ENCODE measurements at regions not wholly inside any gene's neighbourhood (a gene's known extent, or its start where the extent isn't known, plus 50 kb on each side); places are given as distances from the start of the nearest gene placed in this dataset.

DNA sequence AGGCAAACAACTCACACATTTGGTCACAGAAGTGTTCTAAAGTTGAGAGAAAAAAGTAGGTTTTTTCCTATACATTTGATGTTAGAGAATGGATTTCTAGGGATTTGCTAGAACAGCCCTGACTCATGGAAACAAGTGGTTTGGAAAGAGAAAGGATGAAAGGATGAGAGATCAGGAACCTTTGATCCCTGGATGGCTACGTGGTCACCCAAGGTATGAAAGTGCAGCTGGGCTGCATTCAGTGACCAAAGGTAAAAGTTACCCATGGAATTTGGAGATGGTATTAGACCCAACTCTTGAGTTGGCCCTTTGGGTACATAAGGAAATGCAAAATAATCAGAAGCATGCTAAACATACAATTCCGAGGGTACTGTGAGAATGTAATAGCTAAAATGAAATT is 61.3 kb upstream of the SPIN1 start:
- DNase-seq (ENCODE audit: low read depth), result no peak

DNA sequence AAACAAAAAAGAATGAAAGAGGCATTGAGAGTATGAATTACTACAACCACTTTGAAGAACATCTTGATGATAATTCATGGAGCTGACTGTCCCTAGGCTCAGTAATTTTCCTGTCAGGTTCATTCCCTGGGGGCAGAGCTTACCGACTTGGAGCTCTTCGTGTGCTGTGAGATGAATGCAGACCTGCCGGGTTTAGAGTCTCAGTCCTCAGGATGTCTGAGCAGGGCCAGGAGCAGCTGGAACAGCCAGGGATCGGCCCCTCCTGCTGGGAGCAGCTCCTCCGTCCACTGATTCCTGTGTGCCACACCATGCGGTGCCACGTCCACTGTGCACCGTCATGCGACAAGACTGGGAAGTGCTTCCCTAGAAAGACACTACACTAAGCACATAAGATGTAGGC is 62.2 kb upstream of the SPIN1 start:
- no peak for DNase-seq (ENCODE audit: low read depth)

DNA sequence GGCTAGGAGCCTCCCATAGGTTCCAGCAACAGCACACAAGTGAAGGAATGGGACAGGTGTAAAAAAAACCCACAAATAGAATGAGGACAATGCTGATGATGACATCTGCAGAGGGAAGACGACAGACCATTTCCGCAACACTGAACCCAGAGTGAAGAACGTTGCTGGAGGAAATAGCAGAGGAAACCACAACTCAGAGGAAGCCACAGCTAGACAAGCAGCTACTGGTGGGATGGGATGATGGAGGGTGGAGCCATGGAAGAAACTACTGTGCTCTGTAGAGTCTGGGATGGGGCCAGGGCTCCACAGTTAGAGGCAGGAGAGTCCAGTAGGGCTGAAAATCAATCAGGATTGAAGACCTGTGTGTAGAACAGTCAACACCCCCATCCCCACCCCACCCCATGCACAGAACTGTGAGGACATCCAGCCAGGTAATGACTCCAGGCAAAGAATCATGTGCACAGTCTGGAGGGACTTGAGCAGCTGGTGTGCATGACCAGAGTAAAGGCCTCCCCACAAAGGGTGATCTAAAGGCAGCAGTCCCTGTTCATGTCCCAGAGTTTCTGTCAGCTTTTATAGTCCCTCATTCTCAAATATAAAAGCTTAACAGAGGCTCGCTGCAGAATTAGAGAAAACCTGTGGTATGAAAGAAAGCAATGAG is 65.2 kb upstream of the SPIN1 start:
- peak; percentile 33 for DNase-seq (ENCODE audit: low read depth)

DNA sequence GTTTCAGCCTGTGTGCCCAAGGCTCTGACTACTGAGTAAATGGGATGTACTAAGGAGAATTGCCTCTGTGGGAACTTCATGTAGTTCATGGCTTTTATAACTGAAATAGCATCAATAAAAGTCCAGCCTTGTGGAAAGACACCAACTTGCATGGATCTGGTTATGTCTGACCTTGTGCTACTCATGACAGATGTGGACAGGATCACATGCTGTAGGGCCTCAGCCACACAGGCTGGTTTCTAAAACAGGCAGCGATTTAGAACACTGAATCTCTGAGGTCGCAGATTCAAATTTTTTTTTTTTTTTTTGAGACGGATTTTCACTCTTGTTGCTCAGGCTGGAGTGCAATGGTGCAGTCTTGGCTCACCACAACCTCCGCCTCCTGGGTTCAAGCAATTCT is 66.5 kb upstream of the SPIN1 start:
- DNase-seq (ENCODE audit: low read depth), result no peak

DNA sequence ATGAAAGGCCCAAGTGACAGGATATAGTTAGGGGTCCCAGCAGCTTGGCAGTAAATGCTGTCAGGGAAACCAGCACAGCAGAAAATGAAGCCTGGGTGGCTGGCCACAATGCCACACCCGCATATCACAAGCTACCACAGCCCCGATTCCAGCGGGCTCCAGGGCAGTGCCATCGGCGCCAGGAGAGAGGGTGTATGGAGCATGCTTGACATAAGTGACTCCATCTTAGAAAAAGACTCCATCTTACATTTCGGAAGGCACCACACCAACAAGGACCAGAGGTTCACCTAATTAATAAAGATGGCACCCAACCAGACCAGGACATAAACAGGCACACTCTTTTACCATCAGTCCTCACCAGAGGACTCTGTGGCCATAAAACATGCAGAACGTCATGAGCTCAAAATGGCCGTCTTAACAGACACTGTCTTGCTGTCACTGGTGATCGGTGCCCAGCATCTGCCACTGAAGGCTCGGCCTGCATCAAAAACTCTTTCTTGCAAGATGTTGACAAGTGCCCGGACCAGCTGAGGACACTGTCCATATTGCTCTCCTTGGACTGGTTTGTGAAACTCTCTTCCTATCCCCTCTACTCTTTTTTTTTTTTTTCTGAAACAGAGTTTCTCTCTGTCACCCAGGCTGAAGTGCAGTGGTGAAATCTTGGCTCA is 67.4 kb upstream of the SPIN1 start:
- no peak for DNase-seq (ENCODE audit: low read depth)

DNA sequence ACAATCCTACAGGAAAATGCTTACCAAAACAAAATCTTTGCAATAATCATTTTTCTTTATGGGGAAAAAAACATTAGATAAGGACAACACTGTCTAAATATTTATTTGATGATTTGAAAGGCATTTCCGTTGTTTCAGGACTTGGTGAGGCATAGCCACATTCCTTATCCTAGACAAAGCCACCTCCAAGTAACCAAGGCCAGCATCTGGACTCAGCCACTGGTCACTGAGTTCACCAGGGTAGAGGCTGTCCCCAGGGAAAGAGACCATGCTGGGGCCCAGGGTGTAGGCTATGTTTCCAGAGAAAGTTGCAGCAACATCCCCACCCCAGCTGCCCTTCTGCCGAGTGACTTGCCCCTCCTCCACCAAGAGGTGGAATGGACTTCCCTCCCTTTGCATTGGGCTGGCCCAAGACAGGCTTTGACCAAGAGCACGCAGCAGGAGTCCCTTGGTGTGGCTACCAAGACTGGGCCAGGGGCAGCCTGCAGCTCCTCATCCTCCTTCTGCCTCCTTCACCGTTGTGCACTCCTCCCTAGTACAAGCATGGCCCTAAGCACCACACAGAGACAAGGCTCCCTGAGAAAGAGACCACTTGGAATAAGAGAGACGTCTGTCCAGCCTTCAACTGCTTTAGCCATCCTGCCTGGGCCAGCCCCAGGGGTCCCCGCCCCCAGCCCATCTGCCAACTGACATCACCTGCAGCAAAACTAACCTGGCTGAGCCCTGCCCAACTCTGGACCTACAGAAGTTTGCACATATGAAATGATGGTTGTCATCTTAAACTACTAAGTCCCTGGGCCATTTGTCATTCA is 68.1 kb upstream of the SPIN1 start:
- DNase-seq (ENCODE audit: low read depth), result no peak

DNA sequence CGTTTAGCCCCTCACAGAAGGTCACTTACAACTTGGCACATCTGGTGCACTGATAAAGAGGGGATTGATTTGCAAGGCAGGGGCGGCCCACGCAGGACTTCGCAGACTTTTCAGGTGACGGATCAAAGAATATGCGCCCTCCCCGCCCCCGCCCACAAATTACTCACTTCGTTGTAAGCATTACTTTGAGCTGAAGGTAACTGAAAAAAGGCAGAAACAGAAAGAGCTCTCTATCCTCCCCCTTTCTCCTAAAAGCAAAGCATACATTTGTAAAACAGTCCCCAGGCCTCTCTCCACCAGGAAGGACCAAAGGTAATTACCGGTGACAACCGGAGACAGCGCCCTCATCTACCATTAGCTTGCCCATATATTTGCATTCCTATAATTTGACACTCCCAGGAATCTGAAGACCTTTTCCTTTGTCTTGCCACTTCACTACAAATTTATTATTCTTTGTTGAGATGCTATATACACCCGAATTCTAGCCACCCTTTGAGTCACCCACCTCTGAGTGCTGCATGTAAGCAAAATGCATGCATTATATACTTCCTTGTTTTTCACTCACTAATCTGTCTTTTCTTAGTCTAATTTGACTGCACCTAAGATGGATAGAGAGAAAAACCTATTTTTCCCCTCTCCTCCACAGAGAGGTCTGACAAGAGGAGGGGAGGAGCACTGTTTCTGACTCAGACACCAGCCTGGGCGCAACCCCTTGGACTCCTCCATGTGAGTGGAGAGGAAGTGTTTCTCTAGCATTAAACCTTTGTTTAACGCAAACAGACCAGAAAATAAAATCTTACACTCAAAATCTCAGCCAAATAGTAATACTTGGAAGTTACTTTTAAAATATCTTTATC is 74.7 kb upstream of the SPIN1 start:
- peak; percentile 10 for DNase-seq (ENCODE audit: low read depth)

DNA sequence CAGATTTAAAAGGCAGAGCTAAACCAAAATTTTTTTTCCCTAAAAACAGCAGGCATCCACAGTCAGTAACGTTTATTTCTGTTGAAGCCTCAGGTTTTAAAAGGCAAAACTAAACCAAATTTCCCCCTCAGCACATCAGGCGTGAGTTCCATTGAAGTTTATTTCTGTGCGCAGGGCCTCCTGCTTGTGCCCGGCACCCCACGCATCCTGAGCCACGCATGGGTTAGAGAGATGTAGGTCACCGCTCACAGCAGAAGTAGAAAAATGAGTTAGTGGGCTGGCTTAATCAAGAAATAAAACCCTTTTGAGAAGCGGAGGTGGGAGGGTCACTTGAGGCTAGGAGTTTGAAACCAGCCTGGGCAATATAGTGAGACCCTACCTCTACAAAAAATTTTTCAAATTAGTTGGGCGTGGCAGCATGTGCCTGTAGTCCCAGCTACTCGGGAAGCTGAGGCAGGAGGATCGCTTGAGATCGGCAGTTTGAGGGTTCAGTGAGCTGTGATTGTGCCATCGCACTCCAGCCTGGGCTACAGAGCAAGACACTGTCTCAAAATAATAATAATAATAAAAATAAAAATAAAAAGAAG is 75.6 kb upstream of the SPIN1 start:
- DNase-seq (ENCODE audit: low read depth), result no peak

DNA sequence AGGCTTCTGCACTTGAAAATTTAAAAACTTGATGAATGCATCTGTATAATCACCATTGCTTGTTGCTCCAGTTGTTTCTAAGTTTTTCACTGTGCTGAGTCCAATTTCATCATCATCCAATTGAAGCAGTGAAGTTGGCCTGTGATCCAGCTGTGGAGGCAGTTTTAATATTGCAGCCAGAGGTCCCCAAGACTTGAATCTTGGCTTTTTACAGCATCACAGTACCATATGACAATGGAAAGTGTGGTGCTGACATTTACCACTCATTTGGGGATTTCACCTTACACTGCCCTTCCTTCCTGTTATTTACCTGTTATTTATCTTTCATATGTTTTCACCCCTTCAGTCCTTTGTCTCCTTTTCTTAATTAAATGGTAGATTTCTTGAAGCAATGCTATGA is 76.2 kb upstream of the SPIN1 start:
- DNase-seq (ENCODE audit: low read depth), result no peak

DNA sequence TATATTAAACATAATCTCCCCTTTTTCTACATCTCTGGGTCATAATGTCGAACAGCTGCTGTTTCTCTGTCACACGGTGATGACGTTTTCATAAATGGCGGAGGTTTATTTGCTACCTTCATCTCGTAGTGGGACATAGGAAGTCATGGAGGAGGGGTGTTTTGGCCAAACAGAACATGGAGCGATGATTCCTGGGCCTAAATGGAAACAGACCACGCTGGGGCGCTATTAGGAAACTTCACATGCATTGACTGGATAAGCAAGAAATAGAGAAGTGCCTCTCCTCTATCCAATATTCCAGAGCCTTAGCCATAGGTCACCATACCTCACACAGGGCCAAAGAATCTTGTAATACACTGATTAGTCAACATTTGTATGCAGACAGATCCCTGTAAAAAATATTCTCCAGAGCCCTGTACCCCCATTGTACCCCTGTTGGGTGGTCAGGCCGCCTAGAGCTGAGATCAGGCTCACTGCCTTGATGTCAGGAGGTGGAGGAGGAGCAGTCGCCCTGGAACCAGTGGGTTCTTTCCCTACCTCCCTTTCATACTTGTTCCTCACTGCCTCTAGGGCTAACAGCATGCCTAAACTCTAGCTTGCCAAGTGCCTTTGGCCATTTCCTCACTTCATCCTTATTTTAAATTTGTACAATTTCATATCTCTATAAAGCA is 77.8 kb upstream of the SPIN1 start:
- no peak for DNase-seq (ENCODE audit: low read depth)

DNA sequence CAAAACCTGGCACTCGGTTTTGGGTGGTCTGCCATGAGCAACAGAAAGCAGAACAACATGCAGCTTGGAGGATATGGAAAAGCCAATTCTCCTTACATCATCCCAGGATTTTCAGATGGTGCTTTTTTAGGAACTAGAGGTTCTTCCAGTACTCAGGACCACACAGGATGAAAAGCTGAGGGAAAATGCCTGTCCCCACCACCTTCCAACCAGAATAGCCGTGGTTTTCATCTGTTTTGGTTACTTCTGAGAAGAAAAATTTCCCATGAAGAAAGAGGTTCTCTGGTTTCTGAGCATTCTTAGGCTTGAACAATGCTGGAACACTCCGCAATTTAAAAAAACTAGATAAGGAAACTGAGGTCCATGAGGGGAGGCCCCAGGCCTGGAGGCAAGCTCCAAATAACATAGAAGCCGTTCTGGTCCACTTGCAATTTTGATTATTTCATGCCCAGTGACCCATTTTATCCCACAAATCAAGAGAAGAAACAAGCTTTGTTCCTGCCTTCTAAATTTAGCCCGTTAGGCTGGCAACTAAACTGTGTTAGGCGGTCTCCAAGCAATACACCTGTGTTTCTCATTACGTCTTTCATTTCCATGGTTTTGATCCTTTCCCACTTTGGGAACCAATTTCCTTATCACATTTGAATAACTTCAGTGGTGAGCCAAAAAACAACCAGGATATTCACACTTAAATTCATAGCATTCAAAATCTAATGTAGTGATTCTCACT is 79.2 kb upstream of the SPIN1 start:
- no peak for DNase-seq (ENCODE audit: low read depth)

DNA sequence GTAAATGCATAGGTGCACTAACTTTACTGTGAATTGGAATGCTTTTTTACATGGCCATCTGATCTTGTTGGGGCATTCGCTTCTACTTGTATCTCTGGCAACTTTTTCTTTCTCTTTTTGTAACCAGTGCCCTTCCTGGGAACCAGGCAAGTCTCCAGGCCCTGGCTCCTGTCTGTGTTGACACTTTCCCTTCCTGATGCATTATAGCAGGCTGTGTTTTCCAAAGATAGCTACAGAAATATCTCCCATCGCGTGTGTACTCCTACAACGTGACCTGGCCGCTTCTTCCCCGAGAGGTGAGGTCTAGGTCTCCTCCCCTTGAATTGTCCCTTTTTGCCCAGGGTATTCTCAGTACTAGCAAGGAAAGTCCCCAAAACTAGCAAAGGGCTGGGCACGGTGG is 81.1 kb upstream of the SPIN1 start:
- DNase-seq (ENCODE audit: low read depth), result no peak

DNA sequence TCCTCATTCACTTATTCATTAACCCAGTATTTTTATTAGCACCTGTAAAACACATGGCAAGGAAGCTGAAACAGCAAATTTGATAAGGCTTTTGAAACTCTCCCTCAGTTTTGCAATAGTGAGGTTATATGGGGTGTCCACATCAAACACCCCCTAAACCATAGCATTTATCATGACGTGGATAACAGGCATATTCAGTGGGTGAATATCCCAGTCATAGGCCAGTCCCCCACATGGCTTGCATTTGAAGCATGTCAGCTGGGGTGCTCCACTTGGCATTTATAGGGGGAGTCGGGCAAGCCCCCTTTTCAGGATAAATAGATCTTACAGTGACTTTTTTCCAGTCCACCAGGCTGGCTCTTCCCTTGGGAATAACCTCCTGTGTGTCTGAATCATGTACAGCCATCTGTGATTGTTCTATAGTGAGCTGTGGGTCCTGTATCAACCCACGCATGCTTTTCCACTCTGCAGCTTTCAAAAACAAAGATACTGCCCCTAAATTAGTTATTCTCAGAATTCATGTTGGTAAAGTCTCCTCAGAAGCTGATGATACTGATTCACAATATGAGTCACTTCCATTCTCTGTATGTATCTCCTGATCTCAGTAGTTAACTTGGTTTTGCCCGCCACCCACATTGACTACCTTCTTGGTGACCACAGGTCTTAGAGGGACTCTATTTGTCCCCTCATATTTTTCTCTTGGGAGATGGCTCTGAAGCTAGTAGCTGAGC is 84.4 kb upstream of the SPIN1 start:
- DNase-seq (ENCODE audit: low read depth), result no peak

DNA sequence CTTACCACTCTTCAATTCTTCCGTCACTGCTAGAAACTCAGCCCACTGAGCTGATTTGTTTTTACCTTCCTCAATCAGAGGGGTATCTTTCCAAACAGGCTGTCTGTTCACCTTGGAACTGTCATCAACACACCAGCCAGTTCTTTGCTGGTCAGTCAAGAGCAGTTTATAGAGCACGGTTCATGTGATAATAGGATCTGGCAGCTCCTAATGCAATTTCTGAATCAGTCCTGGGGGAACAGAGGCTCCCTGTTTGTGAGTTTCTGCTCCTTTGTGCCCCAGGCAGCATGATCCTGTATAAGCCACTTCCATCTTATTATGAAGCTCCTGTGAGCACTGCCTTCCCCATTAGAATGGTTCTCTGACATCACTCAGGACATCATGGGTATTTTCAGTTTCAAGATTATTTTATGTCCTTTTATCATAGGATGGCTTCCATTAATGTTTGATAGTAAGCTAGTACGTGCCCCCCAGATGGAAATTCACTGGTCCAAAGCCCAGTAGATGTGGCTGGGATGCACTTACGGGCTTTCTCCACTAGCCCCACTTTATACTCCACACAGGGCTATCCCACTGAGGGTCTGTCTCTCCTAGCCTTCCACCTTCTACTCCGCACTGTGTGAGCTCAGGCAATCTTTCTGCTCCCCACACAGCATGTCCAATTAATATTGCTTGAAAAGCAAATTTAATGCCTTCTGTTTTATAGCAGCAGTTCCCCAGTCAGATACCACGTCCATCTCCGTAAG is 85.5 kb upstream of the SPIN1 start:
- no peak for DNase-seq (ENCODE audit: low read depth)

DNA sequence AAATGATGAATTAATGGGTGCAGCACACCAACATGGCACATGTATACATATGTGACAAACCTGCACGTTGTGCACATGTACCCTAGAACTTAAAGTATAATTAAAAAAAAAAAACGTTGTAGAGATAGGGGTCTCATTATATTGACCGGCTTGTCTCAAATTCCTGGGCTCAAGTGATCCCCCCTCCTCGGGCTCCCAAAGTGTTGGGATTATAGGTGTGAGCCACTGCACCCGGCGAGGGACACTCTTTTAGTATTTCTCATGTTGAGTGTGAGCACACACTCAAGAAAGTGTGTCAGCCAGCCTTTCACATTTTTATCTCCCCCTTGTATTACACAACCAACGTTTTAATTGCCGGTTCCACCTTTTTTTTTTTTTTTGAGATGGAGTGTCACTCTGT is 87.7 kb upstream of the SPIN1 start:
- no peak for DNase-seq (ENCODE audit: low read depth)

DNA sequence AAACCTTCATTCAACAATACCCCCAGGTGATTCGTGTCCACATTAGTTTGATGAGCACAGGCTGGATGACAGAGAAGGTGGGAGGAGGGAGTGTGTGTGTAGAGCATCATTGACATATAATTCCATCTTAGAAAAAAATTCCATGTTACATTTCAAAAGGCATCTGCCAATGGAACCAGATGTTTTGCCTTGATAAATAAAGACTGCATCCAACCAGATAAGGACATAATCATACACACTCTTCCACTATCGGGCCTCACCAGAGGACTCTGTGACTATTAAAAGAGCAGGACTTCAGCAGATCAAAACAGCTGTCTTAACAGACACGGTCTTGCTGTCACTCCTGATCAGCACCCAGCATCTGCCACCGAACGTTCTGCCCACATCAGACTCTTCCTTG is 96.4 kb upstream of the SPIN1 start:
- no peak for DNase-seq (ENCODE audit: low read depth)

DNA sequence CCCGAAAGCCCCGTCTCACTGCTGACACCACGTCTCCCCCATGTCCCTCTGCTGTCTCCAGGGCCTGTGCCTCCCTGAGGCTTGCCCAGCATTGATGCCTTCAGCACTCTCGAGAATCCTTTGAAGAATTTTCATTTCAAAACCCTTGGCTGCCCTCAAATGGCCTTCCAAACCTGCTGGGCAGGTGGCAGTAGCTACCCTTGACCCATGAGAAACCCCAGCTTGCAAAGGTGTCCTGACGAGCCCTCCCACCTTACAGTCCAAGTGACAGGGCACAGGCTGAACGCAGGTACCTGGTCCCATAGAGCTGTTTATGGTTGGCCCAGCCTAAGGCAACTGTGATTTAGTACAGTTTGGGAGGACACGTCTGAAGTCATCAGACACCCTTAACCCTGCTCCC is 97.2 kb upstream of the SPIN1 start:
- DNase-seq (ENCODE audit: low read depth), result no peak

DNA sequence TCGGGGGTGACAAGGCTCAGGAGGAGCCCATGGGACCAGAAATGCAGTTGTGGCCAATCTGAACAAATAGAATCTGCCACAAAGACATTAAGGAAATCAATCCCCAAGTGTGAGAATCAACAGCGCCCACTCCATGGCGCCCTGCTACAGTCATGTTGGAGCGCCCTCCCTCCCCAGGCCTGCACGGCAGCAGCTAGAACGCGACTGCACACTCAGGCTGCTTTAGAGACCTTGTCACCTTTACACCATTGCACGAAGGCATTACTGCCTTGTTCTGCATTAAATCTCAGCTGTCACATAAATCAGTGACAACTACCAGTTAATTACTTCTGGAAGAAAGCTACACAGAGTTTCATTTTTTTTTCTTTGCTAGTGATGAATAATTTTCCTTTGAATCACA is 98.7 kb upstream of the SPIN1 start:
- DNase-seq (ENCODE audit: low read depth), result no peak

DNA sequence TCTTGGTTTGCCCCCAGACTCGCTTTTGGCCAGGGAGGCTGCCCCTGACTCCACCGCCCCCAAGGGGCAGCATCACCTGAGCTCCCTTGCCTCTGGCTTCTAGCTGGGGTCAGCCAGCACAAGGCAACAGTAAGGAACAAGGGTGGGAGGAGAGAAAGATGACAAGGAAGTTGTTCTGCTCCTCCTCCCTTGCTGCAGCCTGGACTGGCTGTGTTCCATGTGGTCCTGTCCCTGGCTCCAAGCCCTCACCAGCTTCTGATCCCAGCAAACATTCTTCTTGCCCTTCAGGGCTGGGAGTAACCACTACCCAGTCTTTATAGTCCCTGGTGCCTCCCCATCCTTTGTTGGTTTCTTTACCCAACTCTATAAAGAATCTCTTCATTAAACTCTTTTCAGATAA is 100.3 kb upstream of the SPIN1 start:
- DNase-seq (ENCODE audit: low read depth), result no peak
